ENCODE measurements at regions not wholly inside any gene's neighbourhood (a gene's known extent, or its start where the extent isn't known, plus 50 kb on each side); places are given as distances from the start of the nearest gene placed in this dataset.

DNA sequence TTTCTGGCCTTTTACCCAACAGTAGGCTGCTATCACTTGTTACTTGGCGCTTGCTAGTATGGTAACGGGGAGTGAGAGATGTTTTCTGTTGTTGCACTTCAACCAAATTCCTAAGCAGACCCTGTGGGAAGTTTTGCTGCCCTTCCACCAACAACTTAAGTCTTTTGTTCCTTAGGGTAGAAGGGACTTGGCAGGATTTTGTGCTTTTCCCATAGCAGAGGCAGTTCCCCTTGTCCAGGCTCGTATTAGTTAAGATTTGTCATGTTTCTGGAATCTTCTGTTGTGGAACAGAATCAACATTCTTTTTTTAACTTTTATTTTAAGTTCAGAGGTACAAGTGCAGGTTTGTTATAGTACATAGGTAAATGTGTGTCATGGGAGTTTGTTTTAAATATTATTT lies 73.2 kb upstream of the SGIP1 start:
- Histone ChIP-seq H2BK120ac (ENCODE audit: low read depth, low read length, poor library complexity, severe bottlenecking) (no peak overlapping the region), H4K5ac (ENCODE audit: insufficient read length, low read depth, low read length) (no peak overlapping the region), H3K18ac (ENCODE audit: insufficient read length, low read depth, low read length) (no peak overlapping the region), H2AFZ (ENCODE audit: low read length) (no peak overlapping the region), H3K23me2 (ENCODE audit: insufficient read length, low read depth, low read length, poor library complexity, severe bottlenecking) (no peaks in the 10 kb centered on the region), H3K9ac (ENCODE audit: extremely low read depth, insufficient read length, low read length) (no peak overlapping the region), H3K79me2 (ENCODE audit: insufficient read depth, low read length) (no peaks in the 10 kb centered on the region), H3K56ac (ENCODE audit: insufficient read length, low read depth, low read length) (no peak overlapping the region), H3T11ph (ENCODE audit: low read length) (no peak overlapping the region), H3K9me3 (ENCODE audit: control insufficient read depth, low read depth, low read length) (no peaks in the 10 kb centered on the region), H2BK12ac (ENCODE audit: insufficient read length, low read depth, low read length) (no peak overlapping the region), H3K23ac (ENCODE audit: insufficient read length, low read depth, low read length) (no peak overlapping the region), H3K27ac (ENCODE audit: insufficient read length, low read depth, low read length) (no peak overlapping the region), H4K20me1 (ENCODE audit: control insufficient read depth, insufficient read depth, insufficient read length) (no peaks in the 10 kb centered on the region), H3K4me1 (ENCODE audit: insufficient read depth, low read length) (no peaks in the 10 kb centered on the region), H2BK15ac (ENCODE audit: low read depth, low read length) (no peak overlapping the region), H2AK5ac (ENCODE audit: insufficient read length, low read length) (no peak overlapping the region), H2BK20ac (ENCODE audit: low read depth, low read length, poor library complexity, severe bottlenecking) (no peak overlapping the region), H3K14ac (ENCODE audit: insufficient read depth, low read length) (no peak overlapping the region), H3K27me3 (ENCODE audit: insufficient read depth, low read length) (no peaks in the 10 kb centered on the region), H4K91ac (ENCODE audit: insufficient read length, low read depth, low read length) (no peak overlapping the region), H4K8ac (replicated peaks; ENCODE audit: insufficient read length, low read depth, low read length) (no peak overlapping the region), H2BK5ac (ENCODE audit: insufficient read length, low read length) (no peak overlapping the region), H3K79me1 (ENCODE audit: insufficient read depth, low read depth, low read length, poor library complexity, severe bottlenecking) (no peaks in the 10 kb centered on the region), H3K4ac (ENCODE audit: low read depth, low read length) (no peak overlapping the region), H3K4me2 (ENCODE audit: insufficient read depth, insufficient read length, low read length) (no peak overlapping the region)
- H3K4me1 Mint-ChIP-seq = no peaks in the 10 kb centered on the region
- H3K27ac Mint-ChIP-seq = no peak overlapping the region; a peak in 1 of 7 replicates
- peaks cover 11 to 24% of the 10 kb centered on the region in 2 experiments for H3K9me3 Mint-ChIP-seq
- H3K36me3 Mint-ChIP-seq (ENCODE audit: insufficient read depth in 1 of 3, low read depth in 3 of 3) = peaks cover 0 to 23% (median 16%) of the 10 kb centered on the region in 3 experiments; a peak in 4 of 7 replicates
- no CpG with 5 or more reads among the region's 3 CpGs for WGBS (ENCODE audit: extremely low coverage, insufficient read length, low lambda C conversion rate)
- H3K4me3 Mint-ChIP-seq = no peak overlapping the region
- H3K27me3 Mint-ChIP-seq (ENCODE audit: low read depth) = no peaks in the 10 kb centered on the region
- no peak for DNase-seq
- TF ChIP-seq, protein P1, sequence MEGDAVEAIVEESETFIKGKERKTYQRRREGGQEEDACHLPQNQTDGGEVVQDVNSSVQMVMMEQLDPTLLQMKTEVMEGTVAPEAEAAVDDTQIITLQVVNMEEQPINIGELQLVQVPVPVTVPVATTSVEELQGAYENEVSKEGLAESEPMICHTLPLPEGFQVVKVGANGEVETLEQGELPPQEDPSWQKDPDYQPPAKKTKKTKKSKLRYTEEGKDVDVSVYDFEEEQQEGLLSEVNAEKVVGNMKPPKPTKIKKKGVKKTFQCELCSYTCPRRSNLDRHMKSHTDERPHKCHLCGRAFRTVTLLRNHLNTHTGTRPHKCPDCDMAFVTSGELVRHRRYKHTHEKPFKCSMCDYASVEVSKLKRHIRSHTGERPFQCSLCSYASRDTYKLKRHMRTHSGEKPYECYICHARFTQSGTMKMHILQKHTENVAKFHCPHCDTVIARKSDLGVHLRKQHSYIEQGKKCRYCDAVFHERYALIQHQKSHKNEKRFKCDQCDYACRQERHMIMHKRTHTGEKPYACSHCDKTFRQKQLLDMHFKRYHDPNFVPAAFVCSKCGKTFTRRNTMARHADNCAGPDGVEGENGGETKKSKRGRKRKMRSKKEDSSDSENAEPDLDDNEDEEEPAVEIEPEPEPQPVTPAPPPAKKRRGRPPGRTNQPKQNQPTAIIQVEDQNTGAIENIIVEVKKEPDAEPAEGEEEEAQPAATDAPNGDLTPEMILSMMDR (conservative IDR thresholded peaks at IDR 0.05) = no peak

Measured in H9 (cell line).